ENCODE measurements at regions not wholly inside any gene's neighbourhood (a gene's known extent, or its start where the extent isn't known, plus 50 kb on each side); places are given as distances from the start of the nearest gene placed in this dataset.

GRCh38 chr22:48592488-48592887, 1235.2 kb downstream of the BRD1 start:
- TF ChIP-seq CTCF (conservative IDR thresholded peaks at IDR 0.05; ENCODE audit: low read depth, low read length) = no peak
- TF ChIP-seq EZH2phosphoT487 (IDR thresholded peaks at IDR 0.05; ENCODE audit: borderline replicate concordance, low read length) = no peak

Data from PC-3 (cell line).